Astrocyte of the spinal cord (primary cell): ENCODE measurements at regions not wholly inside any gene's neighbourhood (a gene's known extent, or its start where the extent isn't known, plus 50 kb on each side); places are given as distances from the start of the nearest gene placed in this dataset.

Experiments used
- DNase-seq: peaks from one replicate; pipeline ENCODE4 v3.0.0; 2011; ENCODE audit warnings: low read depth, low spot score
- H3K4me3 ChIP-seq: 2 replicates; pipeline ENCODE4 v1.5.1; 2011; ENCODE audit warnings: low read depth, mild to moderate bottlenecking, low read length, moderate library complexity
- in situ Hi-C: cut with HindIII; loops from 2 replicates; pipeline ENCODE4 v1.10.0; 2017; ENCODE audit warnings: low sequenced_read_pairs
- TF ChIP-seq, protein P1 (sequence below): IDR thresholded peaks from 2 replicates; pipeline ENCODE4 v1.5.1; 2012; ENCODE audit warnings: low read depth, mild to moderate bottlenecking, low read length, inconsistent platforms

DNA sequence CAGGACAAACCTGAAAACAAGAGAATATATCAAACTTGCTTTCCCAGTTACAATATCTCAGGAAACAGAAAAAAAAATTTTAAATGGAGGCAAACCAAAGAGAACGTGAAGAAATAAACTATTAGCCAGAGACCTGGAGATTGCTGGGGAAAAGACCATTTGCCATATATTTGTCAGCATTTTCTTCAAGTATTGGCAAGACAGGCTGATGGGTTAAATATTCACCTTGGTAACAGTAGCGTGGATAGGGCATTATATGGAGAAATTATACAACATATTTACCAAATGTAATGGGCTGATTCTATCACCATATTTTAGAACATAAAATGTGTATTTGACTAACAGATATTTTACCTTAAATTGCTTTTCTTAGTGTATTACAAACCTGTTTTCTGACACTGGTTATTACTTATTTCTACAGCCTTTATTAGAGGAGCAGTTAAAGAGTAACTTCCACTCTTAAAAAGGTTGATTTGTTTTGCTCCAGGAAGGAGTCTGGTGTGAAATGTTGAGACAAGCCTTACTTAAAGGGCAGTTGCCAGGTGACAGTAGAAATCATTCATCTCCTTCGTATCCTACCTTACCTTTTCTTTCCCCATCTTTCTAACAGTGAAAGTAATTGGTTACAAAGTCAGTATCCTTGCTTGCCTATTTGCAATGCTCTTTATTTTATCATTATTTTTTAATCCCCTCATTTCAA, 575.5 kb downstream of the GBA3 start:
- in situ Hi-C loops: no loop called here
- no peak for DNase-seq
- H3K4me3 ChIP-seq: no peak overlapping the region
- TF ChIP-seq, protein P1, sequence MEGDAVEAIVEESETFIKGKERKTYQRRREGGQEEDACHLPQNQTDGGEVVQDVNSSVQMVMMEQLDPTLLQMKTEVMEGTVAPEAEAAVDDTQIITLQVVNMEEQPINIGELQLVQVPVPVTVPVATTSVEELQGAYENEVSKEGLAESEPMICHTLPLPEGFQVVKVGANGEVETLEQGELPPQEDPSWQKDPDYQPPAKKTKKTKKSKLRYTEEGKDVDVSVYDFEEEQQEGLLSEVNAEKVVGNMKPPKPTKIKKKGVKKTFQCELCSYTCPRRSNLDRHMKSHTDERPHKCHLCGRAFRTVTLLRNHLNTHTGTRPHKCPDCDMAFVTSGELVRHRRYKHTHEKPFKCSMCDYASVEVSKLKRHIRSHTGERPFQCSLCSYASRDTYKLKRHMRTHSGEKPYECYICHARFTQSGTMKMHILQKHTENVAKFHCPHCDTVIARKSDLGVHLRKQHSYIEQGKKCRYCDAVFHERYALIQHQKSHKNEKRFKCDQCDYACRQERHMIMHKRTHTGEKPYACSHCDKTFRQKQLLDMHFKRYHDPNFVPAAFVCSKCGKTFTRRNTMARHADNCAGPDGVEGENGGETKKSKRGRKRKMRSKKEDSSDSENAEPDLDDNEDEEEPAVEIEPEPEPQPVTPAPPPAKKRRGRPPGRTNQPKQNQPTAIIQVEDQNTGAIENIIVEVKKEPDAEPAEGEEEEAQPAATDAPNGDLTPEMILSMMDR: no peak

DNA sequence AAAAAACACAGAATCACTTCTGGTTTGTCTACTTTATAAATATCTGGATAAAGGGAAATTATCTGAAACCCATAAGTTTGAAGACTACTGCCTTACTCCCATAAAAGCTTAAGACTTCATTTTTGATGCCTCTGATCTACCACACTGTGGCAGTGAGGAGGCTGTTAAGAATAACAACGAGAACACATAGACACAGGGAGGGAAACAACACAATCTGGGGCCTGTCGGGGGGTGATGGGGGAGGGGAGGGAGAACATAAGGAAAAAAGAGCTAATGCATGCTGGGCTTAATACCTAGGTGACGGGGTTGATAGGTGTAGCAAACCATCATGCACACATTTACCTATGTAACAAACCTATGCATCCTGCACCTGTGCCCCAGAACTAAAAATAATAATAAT, 573.7 kb downstream of the GBA3 start:
- in situ Hi-C loops: no loop called here
- no peak overlapping the region for H3K4me3 ChIP-seq
- TF ChIP-seq, protein P1: no peak
- no peak for DNase-seq

DNA sequence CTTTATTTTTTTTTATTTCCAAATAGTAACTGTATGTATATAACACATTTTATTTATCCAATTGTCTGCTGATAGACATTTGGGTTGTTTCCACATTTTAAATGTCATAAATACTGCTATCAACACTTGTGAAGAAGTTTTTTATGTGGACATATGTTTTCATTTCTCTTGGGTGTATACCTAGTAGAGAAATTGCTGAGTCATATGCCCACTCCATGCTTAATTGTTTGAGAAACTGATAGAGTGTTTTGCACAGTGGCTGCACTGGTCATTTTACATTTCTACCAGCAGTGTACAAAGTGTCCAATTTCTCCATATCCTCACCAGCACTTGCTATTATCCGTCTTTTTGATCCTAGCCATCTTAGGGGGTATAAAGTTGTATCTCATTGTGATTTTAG, 567.8 kb downstream of the GBA3 start:
- in situ Hi-C loops: no loop called here
- TF ChIP-seq, protein P1: no peak
- DNase-seq: no peak
- H3K4me3 ChIP-seq: no peak overlapping the region

DNA sequence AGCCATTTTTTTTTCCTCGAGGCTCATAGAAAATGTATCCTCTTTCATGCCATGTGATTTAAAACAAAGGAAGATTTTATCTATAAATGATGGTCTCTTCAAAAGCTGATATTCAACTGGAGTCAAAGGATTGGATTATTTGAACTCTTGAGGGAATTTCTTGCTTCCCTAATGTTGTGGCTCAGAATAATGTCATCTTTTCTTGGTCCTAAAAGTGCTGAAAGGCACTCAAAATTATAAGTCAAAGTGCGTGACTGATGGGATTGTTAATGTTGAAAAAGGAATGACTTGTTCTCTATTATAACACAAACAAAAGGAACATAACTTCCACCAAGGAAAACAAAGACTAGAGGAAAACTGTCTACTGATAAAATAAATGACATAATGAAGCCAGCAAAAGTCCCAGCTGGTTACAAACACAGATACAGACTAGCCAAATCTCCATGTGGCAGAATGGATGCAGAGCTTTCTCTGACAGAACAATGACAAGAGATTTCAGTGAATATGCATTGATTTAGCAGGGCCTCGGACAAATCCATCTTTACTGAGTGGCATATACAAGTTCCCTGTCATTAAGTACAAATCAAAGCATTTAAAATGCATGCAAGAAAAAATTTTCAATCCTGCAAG, 552.6 kb downstream of the GBA3 start:
- TF ChIP-seq, protein P1: no peak
- no peak overlapping the region for H3K4me3 ChIP-seq
- no peak for DNase-seq
- in situ Hi-C loops: no loop called here

DNA sequence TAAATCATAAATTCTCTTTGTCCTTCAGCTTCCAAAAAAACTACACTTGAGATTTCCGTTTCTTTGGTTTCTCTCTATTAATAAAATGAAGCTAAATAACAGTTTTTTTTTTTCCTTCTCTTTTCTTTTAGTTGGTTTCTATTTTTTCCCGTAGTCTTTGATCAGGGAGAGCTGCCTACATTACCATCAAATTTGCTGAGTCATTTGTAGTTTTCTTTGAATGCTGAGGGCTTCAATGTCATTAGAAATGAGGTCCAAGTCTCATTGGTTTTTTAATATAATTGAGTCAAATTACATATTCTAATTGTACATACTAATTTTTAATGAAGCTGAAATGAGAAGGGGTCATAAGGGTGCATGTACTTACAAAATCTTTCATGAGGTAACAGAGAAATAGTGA, 550.2 kb downstream of the GBA3 start:
- no peak for DNase-seq
- TF ChIP-seq, protein P1: no peak
- in situ Hi-C loops: no loop called here
- no peak overlapping the region for H3K4me3 ChIP-seq

DNA sequence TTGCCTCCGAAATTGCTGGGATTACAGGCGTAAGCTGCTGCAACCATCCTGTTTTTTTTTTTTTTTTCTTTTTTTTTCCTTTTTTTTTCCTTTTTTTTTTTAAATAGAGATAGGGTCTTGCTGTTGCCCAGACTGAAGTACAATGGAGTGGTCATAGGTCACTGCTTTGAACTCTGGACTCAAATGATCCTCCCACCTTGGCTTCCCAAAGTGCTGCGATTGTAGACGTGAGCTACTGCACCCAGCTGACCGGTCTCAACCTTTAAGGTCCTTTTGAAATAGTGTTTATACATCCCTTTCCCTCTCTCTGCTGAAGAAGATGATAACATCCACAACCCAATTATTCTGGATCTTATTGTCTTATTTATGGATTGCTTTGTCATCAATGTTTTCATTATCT, 548.7 kb downstream of the GBA3 start:
- in situ Hi-C loops: no loop called here
- H3K4me3 ChIP-seq: no peak overlapping the region
- TF ChIP-seq, protein P1: no peak
- DNase-seq: no peak
